ENCODE measurements at regions not wholly inside any gene's neighbourhood (a gene's known extent, or its start where the extent isn't known, plus 50 kb on each side); places are given as distances from the start of the nearest gene placed in this dataset.

- H3K9me3 ChIP-seq (replicated peaks in 1 of 11), result no peaks in the 10 kb centered on the region
- H4K20me1 ChIP-seq, result no peaks in the 10 kb centered on the region
- H3K27ac ChIP-seq, result no peak overlapping the region
- peaks cover 0 to 74% (median 3%) of the 10 kb centered on the region in 10 experiments; a peak in 8 of 20 replicates for H3K4me1 ChIP-seq
- no peak overlapping the region for H3K4me3 ChIP-seq
- H3K27me3 ChIP-seq, result no peaks in the 10 kb centered on the region
- no peak overlapping the region for H3K9ac ChIP-seq
- H3K36me3 ChIP-seq, result no peaks in the 10 kb centered on the region
- peak overlapping the region in 2 of 11 experiments; percentile 59 to 68; a peak in 2 of 22 replicates for H3K4me2 ChIP-seq
- no peak for TF ChIP-seq Cebpa-rat (IDR thresholded peaks at IDR 0.05)
Measured at GRCh38 chr5:103375863-103376591, 117.5 kb downstream of the MACIR start.

- H3K36me3 ChIP-seq, result no peaks in the 10 kb centered on the region
- H3K27ac ChIP-seq, result no peak overlapping the region
- peak overlapping the region in 1 of 11 experiments; percentile 3; a peak in 1 of 22 replicates for H3K4me2 ChIP-seq
- H4K20me1 ChIP-seq, result no peaks in the 10 kb centered on the region
- no peak for TF ChIP-seq Cebpa-rat (IDR thresholded peaks at IDR 0.05)
- peaks cover 0 to 75% (median 3%) of the 10 kb centered on the region in 10 experiments; a peak in 8 of 20 replicates for H3K4me1 ChIP-seq
- H3K4me3 ChIP-seq, result no peak overlapping the region
- H3K27me3 ChIP-seq, result no peaks in the 10 kb centered on the region
- H3K9ac ChIP-seq, result no peak overlapping the region
- no peaks in the 10 kb centered on the region for H3K9me3 ChIP-seq (replicated peaks in 1 of 11)
Measured at GRCh38 chr5:103375350-103375749, 116.8 kb downstream of the MACIR start.

- H3K9me3 ChIP-seq (replicated peaks in 1 of 11), result no peaks in the 10 kb centered on the region
- peaks cover 0 to 72% (median 3%) of the 10 kb centered on the region in 10 experiments; a peak in 8 of 20 replicates for H3K4me1 ChIP-seq
- H3K4me2 ChIP-seq, result peak overlapping the region in 2 of 11 experiments; percentile 33 to 34; a peak in 4 of 22 replicates
- TF ChIP-seq Cebpa-rat (IDR thresholded peaks at IDR 0.05), result no peak
- H3K36me3 ChIP-seq, result no peaks in the 10 kb centered on the region
- H3K27me3 ChIP-seq, result no peaks in the 10 kb centered on the region
- H4K20me1 ChIP-seq, result no peaks in the 10 kb centered on the region
- no peak overlapping the region for H3K27ac ChIP-seq
- no peak overlapping the region for H3K4me3 ChIP-seq
- H3K9ac ChIP-seq, result no peak overlapping the region
Measured at GRCh38 chr5:103374473-103374963, 116.0 kb downstream of the MACIR start.

GRCh38 chr5:103373597-103374472 lies 115.3 kb downstream of the MACIR start:
- no peak overlapping the region for H3K27ac ChIP-seq
- peak overlapping the region in 2 of 11 experiments; percentile 33 to 34; a peak in 3 of 22 replicates for H3K4me2 ChIP-seq
- no peaks in the 10 kb centered on the region for H3K27me3 ChIP-seq
- H4K20me1 ChIP-seq, result no peaks in the 10 kb centered on the region
- no peak overlapping the region for H3K4me3 ChIP-seq
- TF ChIP-seq Cebpa-rat (IDR thresholded peaks at IDR 0.05), result no peak
- no peak overlapping the region for H3K9ac ChIP-seq
- H3K4me1 ChIP-seq, result peaks cover 0 to 65% (median 3%) of the 10 kb centered on the region in 10 experiments; a peak in 8 of 20 replicates
- H3K36me3 ChIP-seq, result no peaks in the 10 kb centered on the region
- peaks cover 0 to 3% (median 0%) of the 10 kb centered on the region in 11 experiments; a peak in 3 of 22 replicates for H3K9me3 ChIP-seq (replicated peaks in 1 of 11)

GRCh38 chr5:103371046-103371607 lies 112.6 kb downstream of the MACIR start:
- peak overlapping the region in 1 of 11 experiments; percentile 58; a peak in 2 of 22 replicates for H3K4me2 ChIP-seq
- no peak overlapping the region for H3K27ac ChIP-seq
- H4K20me1 ChIP-seq, result no peaks in the 10 kb centered on the region
- no peak overlapping the region for H3K4me3 ChIP-seq
- H3K27me3 ChIP-seq, result no peaks in the 10 kb centered on the region
- peaks cover 0 to 12% (median 0%) of the 10 kb centered on the region in 11 experiments; a peak in 3 of 22 replicates for H3K9me3 ChIP-seq (replicated peaks in 1 of 11)
- H3K4me1 ChIP-seq, result peaks cover 0 to 38% (median 0%) of the 10 kb centered on the region in 10 experiments; a peak in 4 of 20 replicates
- no peak for TF ChIP-seq Cebpa-rat (IDR thresholded peaks at IDR 0.05)
- H3K9ac ChIP-seq, result no peak overlapping the region
- H3K36me3 ChIP-seq, result no peaks in the 10 kb centered on the region

GRCh38 chr5:103369125-103370120 lies 110.9 kb downstream of the MACIR start:
- no peak for TF ChIP-seq Cebpa-rat (IDR thresholded peaks at IDR 0.05)
- H3K4me1 ChIP-seq, result peaks cover 0 to 23% (median 0%) of the 10 kb centered on the region in 10 experiments; a peak in 4 of 20 replicates
- H4K20me1 ChIP-seq, result no peaks in the 10 kb centered on the region
- no peak overlapping the region for H3K27ac ChIP-seq
- peaks cover 0 to 12% (median 0%) of the 10 kb centered on the region in 11 experiments; a peak in 3 of 22 replicates for H3K9me3 ChIP-seq (replicated peaks in 1 of 11)
- H3K4me2 ChIP-seq, result no peak overlapping the region
- no peak overlapping the region for H3K9ac ChIP-seq
- no peak overlapping the region for H3K4me3 ChIP-seq
- H3K36me3 ChIP-seq, result no peaks in the 10 kb centered on the region
- no peaks in the 10 kb centered on the region for H3K27me3 ChIP-seq

GRCh38 chr5:103367702-103368101 lies 109.1 kb downstream of the MACIR start:
- H3K9me3 ChIP-seq (replicated peaks in 1 of 11), result peaks cover 0 to 12% (median 0%) of the 10 kb centered on the region in 11 experiments; a peak in 3 of 22 replicates
- no peaks in the 10 kb centered on the region for H4K20me1 ChIP-seq
- H3K27ac ChIP-seq, result no peak overlapping the region
- H3K36me3 ChIP-seq, result no peaks in the 10 kb centered on the region
- no peak overlapping the region for H3K4me2 ChIP-seq
- H3K27me3 ChIP-seq, result no peaks in the 10 kb centered on the region
- peaks cover 0 to 16% (median 0%) of the 10 kb centered on the region in 10 experiments; a peak in 3 of 20 replicates for H3K4me1 ChIP-seq
- H3K4me3 ChIP-seq, result no peak overlapping the region
- no peak overlapping the region for H3K9ac ChIP-seq
- TF ChIP-seq Cebpa-rat (IDR thresholded peaks at IDR 0.05), result no peak

Measured in BLaER1 treated with 17β-estradiol and CSF1 and Interleukin-3, amounts not matched to agents 10 nM and 100 nM (cell line).